ENCODE measurements at regions not wholly inside any gene's neighbourhood (a gene's known extent, or its start where the extent isn't known, plus 50 kb on each side); places are given as distances from the start of the nearest gene placed in this dataset.
"Not testable (repeated sequence)": the region's sequence is repeated elsewhere in the genome, so short reads cannot be mapped to it uniquely, and the experiment has no call there.

GRCh38 chr11:81802591-81802990, 931.1 kb downstream of the FAM181B start:
- H3K27ac Mint-ChIP-seq = no peak overlapping the region
- H3K36me3 Mint-ChIP-seq = peaks cover 4% of the 10 kb centered on the region
- no peak overlapping the region for H3K4me3 Mint-ChIP-seq

GRCh38 chr11:81792416-81792815, 941.2 kb downstream of the FAM181B start:
- H3K9me3 Mint-ChIP-seq (ENCODE audit: low read depth) = no peaks in the 10 kb centered on the region
- peaks cover 8% of the 10 kb centered on the region for H3K4me1 Mint-ChIP-seq (ENCODE audit: low read depth)
- no peak overlapping the region for H3K27ac Mint-ChIP-seq
- no peak overlapping the region for H3K4me3 Mint-ChIP-seq
- no peaks in the 10 kb centered on the region for H3K36me3 Mint-ChIP-seq
- no peaks in the 10 kb centered on the region for H3K27me3 Mint-ChIP-seq

More at GRCh38 chr11:81802591-81802990, 931.1 kb downstream of the FAM181B start:
- Mint-ChIP-seq H3K4me1 (ENCODE audit: low read depth) (peaks cover 1% of the 10 kb centered on the region), H3K9me3 (ENCODE audit: low read depth) (peaks cover 5% of the 10 kb centered on the region), H3K27me3 (no peaks in the 10 kb centered on the region)

DNA sequence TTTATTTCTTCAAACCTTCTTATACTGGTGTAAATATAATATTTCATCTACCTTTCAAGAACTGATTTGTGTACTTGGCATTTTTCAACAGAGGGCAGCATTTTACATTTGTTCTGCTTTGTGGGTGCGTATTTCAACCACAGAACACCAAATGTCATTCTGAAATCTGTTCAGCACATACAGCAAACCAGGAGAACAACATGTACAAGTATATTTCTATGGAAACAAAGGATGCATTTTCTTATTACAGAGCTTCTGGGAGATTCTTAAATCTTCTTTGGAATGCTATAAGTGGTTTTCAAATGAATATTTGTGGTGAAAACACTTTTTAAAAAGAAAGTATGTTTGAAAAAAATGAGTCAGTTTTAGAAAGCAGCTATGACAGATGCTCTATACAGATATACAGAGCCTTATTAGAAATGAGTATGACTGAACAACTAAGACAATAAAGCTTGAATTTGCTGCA, 946.0 kb downstream of the FAM181B start:
- Mint-ChIP-seq H3K36me3 (no peaks in the 10 kb centered on the region), H3K27ac (no peak overlapping the region), H3K4me1 (ENCODE audit: low read depth) (peaks cover 9% of the 10 kb centered on the region), H3K9me3 (ENCODE audit: low read depth) (no peaks in the 10 kb centered on the region), H3K27me3 (no peaks in the 10 kb centered on the region), H3K4me3 (no peak overlapping the region)

DNA sequence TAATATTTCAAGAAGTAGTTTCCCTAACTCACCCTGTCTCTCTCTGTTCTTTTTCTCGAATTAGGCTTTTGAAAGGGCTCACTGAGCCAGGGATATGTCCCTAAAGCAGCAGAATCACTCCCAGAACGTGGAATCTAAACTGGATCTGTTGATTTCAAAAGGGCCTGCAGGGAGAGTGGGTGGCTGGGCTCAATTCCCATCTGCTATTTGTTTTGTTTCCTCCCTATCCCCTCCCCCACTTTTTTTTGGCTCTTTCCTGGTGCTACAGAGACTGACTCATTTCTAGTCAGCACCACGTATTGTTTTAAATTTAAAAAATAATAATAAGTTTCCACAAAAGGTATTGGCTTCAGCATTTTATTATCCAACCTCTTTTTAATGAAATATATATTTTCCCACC, 961.5 kb downstream of the FAM181B start:
- H3K4me3 Mint-ChIP-seq = no peak overlapping the region
- no peaks in the 10 kb centered on the region for H3K4me1 Mint-ChIP-seq (ENCODE audit: low read depth)
- H3K27me3 Mint-ChIP-seq = no peaks in the 10 kb centered on the region
- no peaks in the 10 kb centered on the region for H3K36me3 Mint-ChIP-seq
- H3K27ac Mint-ChIP-seq = no peak overlapping the region
- no peaks in the 10 kb centered on the region for H3K9me3 Mint-ChIP-seq (ENCODE audit: low read depth)

GRCh38 chr11:81769906-81770305, 963.8 kb downstream of the FAM181B start:
- not testable (repeated sequence) for H3K4me3 Mint-ChIP-seq; H3K4me1 Mint-ChIP-seq (ENCODE audit: low read depth); H3K27me3 Mint-ChIP-seq; H3K36me3 Mint-ChIP-seq; H3K9me3 Mint-ChIP-seq (ENCODE audit: low read depth); H3K27ac Mint-ChIP-seq

DNA sequence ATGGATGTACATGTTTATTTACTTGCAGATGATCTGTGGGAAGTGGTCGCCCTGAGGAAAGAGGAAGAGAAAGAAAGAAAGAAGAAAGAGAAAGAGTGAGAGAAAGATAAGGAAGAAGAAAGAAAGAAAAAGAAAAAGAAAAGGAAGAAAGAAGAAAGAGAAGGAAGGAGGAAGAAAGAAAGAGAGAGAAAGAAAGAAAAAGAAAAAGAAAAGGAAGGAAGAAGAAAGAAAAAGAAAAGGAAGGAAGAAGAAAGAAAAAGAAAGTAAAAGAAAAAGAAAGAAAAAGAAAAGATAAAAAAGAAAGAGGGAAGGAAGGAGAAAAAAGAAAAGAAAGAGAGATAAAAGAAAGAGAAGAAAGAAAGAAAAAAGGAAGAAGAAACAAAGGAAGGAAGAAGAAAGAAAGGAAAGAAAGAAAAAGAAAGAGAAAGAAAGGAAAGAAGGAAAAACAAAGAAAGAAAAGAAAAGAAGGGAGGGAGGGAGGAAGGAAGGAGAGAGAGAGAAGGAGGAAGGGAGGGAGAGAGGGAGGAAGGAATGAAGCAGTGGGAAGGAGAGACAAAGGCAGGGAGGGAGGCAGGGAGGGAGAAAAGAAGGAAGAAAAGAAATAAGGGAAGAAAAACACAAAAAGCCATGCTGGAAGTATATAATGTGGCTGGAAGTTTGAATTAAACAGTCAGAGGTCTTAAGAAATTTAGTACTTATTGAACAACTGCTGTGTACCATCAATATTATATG, 976.6 kb downstream of the FAM181B start:
- Mint-ChIP-seq H3K4me1 (ENCODE audit: low read depth) (no peaks in the 10 kb centered on the region), H3K4me3 (no peak overlapping the region), H3K27me3 (peaks cover 4% of the 10 kb centered on the region), H3K9me3 (ENCODE audit: low read depth) (no peaks in the 10 kb centered on the region), H3K27ac (no peak overlapping the region), H3K36me3 (no peaks in the 10 kb centered on the region)

GRCh38 chr11:81749245-81749644, 984.4 kb downstream of the FAM181B start:
- H3K9me3 Mint-ChIP-seq (ENCODE audit: low read depth) = no peaks in the 10 kb centered on the region
- peaks cover 4% of the 10 kb centered on the region for H3K4me1 Mint-ChIP-seq (ENCODE audit: low read depth)
- H3K4me3 Mint-ChIP-seq = no peak overlapping the region
- no peak overlapping the region for H3K27ac Mint-ChIP-seq
- no peaks in the 10 kb centered on the region for H3K36me3 Mint-ChIP-seq
- peaks cover 2% of the 10 kb centered on the region for H3K27me3 Mint-ChIP-seq

GRCh38 chr11:81744336-81745116, 989.1 kb downstream of the FAM181B start:
- H3K27ac Mint-ChIP-seq = no peak overlapping the region
- no peak overlapping the region for H3K4me3 Mint-ChIP-seq
- H3K27me3 Mint-ChIP-seq = no peaks in the 10 kb centered on the region
- H3K4me1 Mint-ChIP-seq (ENCODE audit: low read depth) = peaks cover 2% of the 10 kb centered on the region
- no peaks in the 10 kb centered on the region for H3K9me3 Mint-ChIP-seq (ENCODE audit: low read depth)
- H3K36me3 Mint-ChIP-seq = no peaks in the 10 kb centered on the region

GRCh38 chr11:81725701-81726100, 1008.0 kb downstream of the FAM181B start:
- Mint-ChIP-seq H3K36me3 (no peaks in the 10 kb centered on the region), H3K27ac (no peak overlapping the region), H3K4me1 (ENCODE audit: low read depth) (no peaks in the 10 kb centered on the region), H3K9me3 (ENCODE audit: low read depth) (no peaks in the 10 kb centered on the region), H3K4me3 (no peak overlapping the region), H3K27me3 (no peaks in the 10 kb centered on the region)

DNA sequence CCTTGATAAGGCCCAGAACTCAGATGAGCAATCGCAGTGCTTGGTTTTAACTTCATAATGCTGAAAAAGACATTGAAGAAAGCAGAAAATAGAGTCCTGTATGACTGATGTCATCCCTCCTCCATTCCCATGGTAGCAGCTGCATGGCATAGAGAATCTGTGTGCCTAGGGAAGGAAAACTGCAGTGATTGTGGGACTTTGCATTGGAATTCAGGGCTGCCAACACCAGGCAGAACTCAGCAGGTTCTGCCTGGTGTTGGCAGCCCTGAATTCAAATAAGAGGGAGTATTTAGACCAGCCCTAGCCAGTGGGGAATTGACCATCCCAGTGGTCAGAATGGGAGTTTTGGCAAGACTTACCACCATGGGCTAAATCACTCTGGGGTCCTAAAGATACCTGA, 1016.0 kb downstream of the FAM181B start:
- Mint-ChIP-seq H3K27me3 (no peaks in the 10 kb centered on the region), H3K36me3 (no peaks in the 10 kb centered on the region), H3K9me3 (ENCODE audit: low read depth) (no peaks in the 10 kb centered on the region), H3K27ac (no peak overlapping the region), H3K4me3 (no peak overlapping the region), H3K4me1 (ENCODE audit: low read depth) (no peaks in the 10 kb centered on the region)

DNA sequence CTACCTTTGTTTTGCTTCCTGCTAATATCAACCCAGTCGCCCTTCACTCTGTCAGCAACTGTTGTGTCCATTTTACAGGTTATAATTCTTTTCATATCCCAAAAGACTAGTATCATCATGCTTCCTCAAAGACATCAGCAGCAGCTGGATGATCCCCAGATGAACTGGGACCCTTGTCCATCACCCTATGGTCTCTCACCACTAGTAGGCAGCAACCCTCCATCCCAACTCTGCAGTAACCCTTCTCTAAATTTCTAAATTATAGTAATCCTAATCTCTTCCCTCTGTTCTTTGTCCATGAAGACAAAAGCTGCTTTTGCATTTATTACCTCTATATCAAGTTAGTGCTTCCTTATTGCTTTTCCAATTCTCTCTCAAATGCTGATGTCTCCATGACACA, 1025.8 kb downstream of the FAM181B start:
- Mint-ChIP-seq H3K9me3 (ENCODE audit: low read depth) (peaks cover under 1% of the 10 kb centered on the region), H3K27me3 (peaks cover 1% of the 10 kb centered on the region), H3K4me3 (no peak overlapping the region), H3K27ac (no peak overlapping the region), H3K4me1 (ENCODE audit: low read depth) (no peaks in the 10 kb centered on the region), H3K36me3 (no peaks in the 10 kb centered on the region)

- Mint-ChIP-seq H3K27ac (no peak overlapping the region), H3K27me3 (no peaks in the 10 kb centered on the region), H3K36me3 (peaks cover 2% of the 10 kb centered on the region), H3K4me1 (ENCODE audit: low read depth) (no peaks in the 10 kb centered on the region), H3K4me3 (no peak overlapping the region), H3K9me3 (ENCODE audit: low read depth) (peaks cover 16% of the 10 kb centered on the region)
These were observed 1028.4 kb downstream of the FAM181B start for GRCh38 chr11:81705283-81705682.

DNA sequence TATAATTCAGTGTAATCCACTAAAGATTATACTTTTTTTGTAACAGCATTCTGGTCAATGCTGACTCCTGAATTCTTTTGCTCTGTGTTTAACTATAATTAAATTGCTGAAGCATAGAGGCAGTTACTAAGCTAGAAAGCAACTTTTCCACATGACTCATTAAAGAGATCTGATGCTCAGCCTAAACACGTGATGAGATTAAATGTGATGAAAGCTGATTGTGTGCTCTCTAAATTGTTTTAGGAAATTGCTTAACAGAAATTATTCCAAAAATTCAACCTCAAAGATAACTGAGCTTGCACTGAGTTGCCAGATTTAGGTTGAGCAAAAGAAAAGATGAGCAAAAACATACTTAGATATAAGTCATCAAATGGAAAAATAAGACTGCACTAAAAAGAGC, 1033.6 kb downstream of the FAM181B start:
- H3K36me3 Mint-ChIP-seq = peaks cover 2% of the 10 kb centered on the region
- no peaks in the 10 kb centered on the region for H3K27me3 Mint-ChIP-seq
- no peaks in the 10 kb centered on the region for H3K4me1 Mint-ChIP-seq (ENCODE audit: low read depth)
- peaks cover 44% of the 10 kb centered on the region for H3K9me3 Mint-ChIP-seq (ENCODE audit: low read depth)
- no peak overlapping the region for H3K4me3 Mint-ChIP-seq
- no peak overlapping the region for H3K27ac Mint-ChIP-seq

GRCh38 chr11:81687057-81687456, 1046.6 kb downstream of the FAM181B start:
- no peaks in the 10 kb centered on the region for H3K9me3 Mint-ChIP-seq (ENCODE audit: low read depth)
- no peak overlapping the region for H3K4me3 Mint-ChIP-seq
- H3K36me3 Mint-ChIP-seq = no peaks in the 10 kb centered on the region
- no peak overlapping the region for H3K27ac Mint-ChIP-seq
- no peaks in the 10 kb centered on the region for H3K4me1 Mint-ChIP-seq (ENCODE audit: low read depth)
- H3K27me3 Mint-ChIP-seq = no peaks in the 10 kb centered on the region

GRCh38 chr11:81674211-81674610, 1059.5 kb downstream of the FAM181B start:
- H3K9me3 Mint-ChIP-seq (ENCODE audit: low read depth) = no peaks in the 10 kb centered on the region
- H3K36me3 Mint-ChIP-seq = no peaks in the 10 kb centered on the region

More at GRCh38 chr11:81674211-81674610, 1059.5 kb downstream of the FAM181B start:
- peaks cover 2% of the 10 kb centered on the region for H3K27me3 Mint-ChIP-seq
- H3K4me1 Mint-ChIP-seq (ENCODE audit: low read depth) = no peaks in the 10 kb centered on the region
- no peak overlapping the region for H3K27ac Mint-ChIP-seq
- no peak overlapping the region for H3K4me3 Mint-ChIP-seq
